ENCODE measurements at regions not wholly inside any gene's neighbourhood (a gene's known extent, or its start where the extent isn't known, plus 50 kb on each side); places are given as distances from the start of the nearest gene placed in this dataset.

- TF ChIP-seq CTCF (IDR thresholded peaks at IDR 0.05): no peak
- H3K9me3 ChIP-seq: no peaks in the 10 kb centered on the region
- no peak overlapping the region for H3K4me3 ChIP-seq
- no peaks in the 10 kb centered on the region for H3K4me1 ChIP-seq (ENCODE audit: low read depth)
- intact Hi-C loops (cut with DNase I, micrococcal nuclease): no loop called here
- ATAC-seq (no peak), DNase-seq (no peak)
- no peaks in the 10 kb centered on the region for H3K36me3 ChIP-seq (ENCODE audit: low read depth)
These were observed 960.2 kb downstream of the TUSC7 start for GRCh38 chr3:117669774-117670173.

GRCh38 chr3:117671722-117672318 lies 962.2 kb downstream of the TUSC7 start:
- no peaks in the 10 kb centered on the region for H3K9me3 ChIP-seq
- H3K4me3 ChIP-seq: no peak overlapping the region
- TF ChIP-seq CTCF (IDR thresholded peaks at IDR 0.05): no peak
- H3K36me3 ChIP-seq (ENCODE audit: low read depth): no peaks in the 10 kb centered on the region
- no peaks in the 10 kb centered on the region for H3K4me1 ChIP-seq (ENCODE audit: low read depth)
- no peak for DNase-seq
- intact Hi-C loops (cut with DNase I, micrococcal nuclease): no loop called here
- no peak for ATAC-seq

- Histone ChIP-seq H3K36me3 (ENCODE audit: low read depth) (no peaks in the 10 kb centered on the region), H3K4me1 (ENCODE audit: low read depth) (no peaks in the 10 kb centered on the region), H3K4me3 (no peak overlapping the region), H3K9me3 (no peaks in the 10 kb centered on the region)
- DNase-seq (no peak), ATAC-seq (no peak)
- intact Hi-C loops (cut with DNase I, micrococcal nuclease): no loop called here
- TF ChIP-seq CTCF (IDR thresholded peaks at IDR 0.05): no peak
These were observed 964.7 kb downstream of the TUSC7 start for GRCh38 chr3:117674321-117674720.

GRCh38 chr3:117681619-117682018 lies 972.0 kb downstream of the TUSC7 start:
- H3K9me3 ChIP-seq: no peaks in the 10 kb centered on the region
- no peak for TF ChIP-seq CTCF (IDR thresholded peaks at IDR 0.05)
- H3K36me3 ChIP-seq (ENCODE audit: low read depth): no peaks in the 10 kb centered on the region
- DNase-seq (no peak), ATAC-seq (no peak)
- no peaks in the 10 kb centered on the region for H3K4me1 ChIP-seq (ENCODE audit: low read depth)
- intact Hi-C loops (cut with DNase I, micrococcal nuclease): no loop called here
- no peak overlapping the region for H3K4me3 ChIP-seq

- Histone ChIP-seq H3K4me1 (ENCODE audit: low read depth) (no peaks in the 10 kb centered on the region), H3K4me3 (no peak overlapping the region), H3K36me3 (ENCODE audit: low read depth) (no peaks in the 10 kb centered on the region), H3K9me3 (no peaks in the 10 kb centered on the region)
- intact Hi-C loops (cut with DNase I, micrococcal nuclease): no loop called here
- DNase-seq (no peak), ATAC-seq (no peak)
- no peak for TF ChIP-seq CTCF (IDR thresholded peaks at IDR 0.05)
These were observed 977.5 kb downstream of the TUSC7 start for GRCh38 chr3:117687096-117687495.

GRCh38 chr3:117688583-117688982 lies 979.0 kb downstream of the TUSC7 start:
- ATAC-seq: no peak
- H3K4me3 ChIP-seq: no peak overlapping the region
- DNase-seq: no peak
- H3K36me3 ChIP-seq (ENCODE audit: low read depth): no peaks in the 10 kb centered on the region
- no peak for TF ChIP-seq CTCF (IDR thresholded peaks at IDR 0.05)
- H3K4me1 ChIP-seq (ENCODE audit: low read depth): no peaks in the 10 kb centered on the region
- H3K9me3 ChIP-seq: no peaks in the 10 kb centered on the region
- intact Hi-C loops (cut with DNase I, micrococcal nuclease): no loop called here
